ENCODE measurements at regions not wholly inside any gene's neighbourhood (a gene's known extent, or its start where the extent isn't known, plus 50 kb on each side); places are given as distances from the start of the nearest gene placed in this dataset.

- TF ChIP-seq CTCF (IDR thresholded peaks at IDR 0.05) (no peak), POLR2A (IDR thresholded peaks at IDR 0.05) (no peak)
Measured at GRCh38 chr1:43042773-43043457, 84.2 kb upstream of the SLC2A1 start.

Measured in heart left ventricle (tissue), 13 donors.